ENCODE measurements at regions not wholly inside any gene's neighbourhood (a gene's known extent, or its start where the extent isn't known, plus 50 kb on each side); places are given as distances from the start of the nearest gene placed in this dataset.
A peak's percentile ranks its signal among the peaks of the same experiment; 100 is the strongest.

GRCh38 chrX:35696760-35697234 lies 101.3 kb upstream of the MAGEB16 start:
- POLR2A ChIA-PET (ENCODE audit: low non-redundant PET) = no interaction called here

GRCh38 chrX:35699642-35700041 lies 98.5 kb upstream of the MAGEB16 start:
- TF ChIP-seq CTCF (conservative IDR thresholded peaks at IDR 0.05; ENCODE audit: low read depth, low read length) (no peak), EZH2 (IDR thresholded peaks at IDR 0.05; ENCODE audit: borderline replicate concordance, low read depth, low read length, poor library complexity, severe bottlenecking) (no peak)
- intact Hi-C loops (cut with micrococcal nuclease; ENCODE audit: unreplicated experiment) = no loop called here
- peak; percentile 2 for DNase-seq (ENCODE audit: low spot score)
- Histone ChIP-seq H3K4me1 (ENCODE audit: insufficient read depth, low read length, poor library complexity, severe bottlenecking) (peaks cover 3% of the 10 kb centered on the region), H3K27ac (ENCODE audit: low read depth, low read length, poor library complexity, severe bottlenecking) (no peak overlapping the region), H3K9me3 (ENCODE audit: low read depth, low read length, poor library complexity, severe bottlenecking) (no peaks in the 10 kb centered on the region), H3K36me3 (ENCODE audit: insufficient read depth, low read length, poor library complexity, severe bottlenecking) (no peaks in the 10 kb centered on the region), H3K4me3 (ENCODE audit: low read depth, low read length, poor library complexity, severe bottlenecking) (no peak overlapping the region), H3K27me3 (replicated peaks; ENCODE audit: insufficient read depth, low read depth, low read length, poor library complexity) (no peaks in the 10 kb centered on the region)
- ChIA-PET CTCF (no interaction called here), POLR2A (ENCODE audit: low non-redundant PET) (no interaction called here)
- no TSS peak for BruUV-seq (replicated peaks)

More at GRCh38 chrX:35696760-35697234, 101.3 kb upstream of the MAGEB16 start:
- Histone ChIP-seq H3K27me3 (replicated peaks; ENCODE audit: insufficient read depth, low read depth, low read length, poor library complexity) (no peaks in the 10 kb centered on the region), H3K4me1 (ENCODE audit: insufficient read depth, low read length, poor library complexity, severe bottlenecking) (peaks cover 3% of the 10 kb centered on the region), H3K9me3 (ENCODE audit: low read depth, low read length, poor library complexity, severe bottlenecking) (no peaks in the 10 kb centered on the region), H3K36me3 (ENCODE audit: insufficient read depth, low read length, poor library complexity, severe bottlenecking) (no peaks in the 10 kb centered on the region), H3K4me3 (ENCODE audit: low read depth, low read length, poor library complexity, severe bottlenecking) (no peak overlapping the region), H3K27ac (ENCODE audit: low read depth, low read length, poor library complexity, severe bottlenecking) (no peak overlapping the region)
- intact Hi-C loops (cut with micrococcal nuclease; ENCODE audit: unreplicated experiment) = no loop called here
- no peak for DNase-seq (ENCODE audit: low spot score)
- no peak for TF ChIP-seq EZH2 (IDR thresholded peaks at IDR 0.05; ENCODE audit: borderline replicate concordance, low read depth, low read length, poor library complexity, severe bottlenecking)
- TF ChIP-seq CTCF (conservative IDR thresholded peaks at IDR 0.05; ENCODE audit: low read depth, low read length) = no peak
- no TSS peak for BruUV-seq (replicated peaks)
- CTCF ChIA-PET = no interaction called here

- Histone ChIP-seq H3K4me3 (ENCODE audit: low read depth, low read length, poor library complexity, severe bottlenecking) (no peak overlapping the region), H3K36me3 (ENCODE audit: insufficient read depth, low read length, poor library complexity, severe bottlenecking) (no peaks in the 10 kb centered on the region), H3K27me3 (replicated peaks; ENCODE audit: insufficient read depth, low read depth, low read length, poor library complexity) (no peaks in the 10 kb centered on the region), H3K9me3 (ENCODE audit: low read depth, low read length, poor library complexity, severe bottlenecking) (no peaks in the 10 kb centered on the region), H3K27ac (ENCODE audit: low read depth, low read length, poor library complexity, severe bottlenecking) (no peak overlapping the region), H3K4me1 (ENCODE audit: insufficient read depth, low read length, poor library complexity, severe bottlenecking) (peaks cover 3% of the 10 kb centered on the region)
- no peak for DNase-seq (ENCODE audit: low spot score)
- ChIA-PET POLR2A (ENCODE audit: low non-redundant PET) (no interaction called here), CTCF (no interaction called here)
- TF ChIP-seq EZH2 (IDR thresholded peaks at IDR 0.05; ENCODE audit: borderline replicate concordance, low read depth, low read length, poor library complexity, severe bottlenecking) (no peak), CTCF (conservative IDR thresholded peaks at IDR 0.05; ENCODE audit: low read depth, low read length) (no peak)
- intact Hi-C loops (cut with micrococcal nuclease; ENCODE audit: unreplicated experiment) = no loop called here
- BruUV-seq (replicated peaks) = no TSS peak
These were observed 98.0 kb upstream of the MAGEB16 start for GRCh38 chrX:35700121-35700520.
